ENCODE measurements at regions not wholly inside any gene's neighbourhood (a gene's known extent, or its start where the extent isn't known, plus 50 kb on each side); places are given as distances from the start of the nearest gene placed in this dataset.

DNA sequence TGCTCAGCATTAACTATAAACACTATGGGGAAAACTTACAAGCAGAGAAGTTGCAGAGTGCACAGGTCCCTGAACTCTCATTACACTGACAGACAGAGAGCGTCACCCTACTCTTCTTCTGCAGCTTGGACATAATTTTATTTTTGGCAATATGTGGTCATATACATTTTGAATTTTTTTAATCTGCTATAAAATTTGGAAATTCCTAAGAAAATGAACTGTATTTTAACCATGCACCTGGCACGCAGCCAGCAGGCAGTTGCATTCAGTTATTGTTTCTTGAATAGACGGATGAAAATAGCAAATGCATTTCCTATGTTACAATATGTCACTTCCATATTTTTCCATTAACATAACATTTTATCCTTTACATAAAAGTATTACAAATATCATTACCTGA, 100.2 kb downstream of the SLC25A46 start:
- ATAC-seq (ENCODE audit: insufficient read depth, low FRiP score): no peak
- Histone ChIP-seq H3K27ac (ENCODE audit: low read depth in 1 of 2, low read length in 1 of 2) (no peak overlapping the region), H3K9ac (ENCODE audit: insufficient read depth in 1 of 2, low read length in 2 of 2) (no peak overlapping the region), H3K4me3 (no peak overlapping the region), H3K9me3 (ENCODE audit: control insufficient read depth in 4 of 4, insufficient read depth in 3 of 4, low read length in 3 of 4) (peaks cover 0 to 2% (median 0%) of the 10 kb centered on the region in 4 donors), H3K36me3 (ENCODE audit: control insufficient read depth in 4 of 4, insufficient read depth in 4 of 4, low read length in 4 of 4) (no peaks in the 10 kb centered on the region), H3K4me1 (ENCODE audit: control insufficient read depth in 5 of 5, insufficient read depth in 5 of 5, low read length in 5 of 5) (no peaks in the 10 kb centered on the region), H3K27me3 (ENCODE audit: control insufficient read depth in 3 of 3, insufficient read depth in 3 of 3, low read length in 2 of 3) (no peaks in the 10 kb centered on the region)
- WGBS, 2 donors: 74 to 75% methylated on average over 3 of the region's 3 CpGs
- peak in 2 of 3 donors; percentile 26 to 38 for DNase-seq
- TF ChIP-seq, protein P1, sequence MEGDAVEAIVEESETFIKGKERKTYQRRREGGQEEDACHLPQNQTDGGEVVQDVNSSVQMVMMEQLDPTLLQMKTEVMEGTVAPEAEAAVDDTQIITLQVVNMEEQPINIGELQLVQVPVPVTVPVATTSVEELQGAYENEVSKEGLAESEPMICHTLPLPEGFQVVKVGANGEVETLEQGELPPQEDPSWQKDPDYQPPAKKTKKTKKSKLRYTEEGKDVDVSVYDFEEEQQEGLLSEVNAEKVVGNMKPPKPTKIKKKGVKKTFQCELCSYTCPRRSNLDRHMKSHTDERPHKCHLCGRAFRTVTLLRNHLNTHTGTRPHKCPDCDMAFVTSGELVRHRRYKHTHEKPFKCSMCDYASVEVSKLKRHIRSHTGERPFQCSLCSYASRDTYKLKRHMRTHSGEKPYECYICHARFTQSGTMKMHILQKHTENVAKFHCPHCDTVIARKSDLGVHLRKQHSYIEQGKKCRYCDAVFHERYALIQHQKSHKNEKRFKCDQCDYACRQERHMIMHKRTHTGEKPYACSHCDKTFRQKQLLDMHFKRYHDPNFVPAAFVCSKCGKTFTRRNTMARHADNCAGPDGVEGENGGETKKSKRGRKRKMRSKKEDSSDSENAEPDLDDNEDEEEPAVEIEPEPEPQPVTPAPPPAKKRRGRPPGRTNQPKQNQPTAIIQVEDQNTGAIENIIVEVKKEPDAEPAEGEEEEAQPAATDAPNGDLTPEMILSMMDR (IDR thresholded peaks at IDR 0.05; ENCODE audit: control extremely low read depth, extremely low read depth): no peak

DNA sequence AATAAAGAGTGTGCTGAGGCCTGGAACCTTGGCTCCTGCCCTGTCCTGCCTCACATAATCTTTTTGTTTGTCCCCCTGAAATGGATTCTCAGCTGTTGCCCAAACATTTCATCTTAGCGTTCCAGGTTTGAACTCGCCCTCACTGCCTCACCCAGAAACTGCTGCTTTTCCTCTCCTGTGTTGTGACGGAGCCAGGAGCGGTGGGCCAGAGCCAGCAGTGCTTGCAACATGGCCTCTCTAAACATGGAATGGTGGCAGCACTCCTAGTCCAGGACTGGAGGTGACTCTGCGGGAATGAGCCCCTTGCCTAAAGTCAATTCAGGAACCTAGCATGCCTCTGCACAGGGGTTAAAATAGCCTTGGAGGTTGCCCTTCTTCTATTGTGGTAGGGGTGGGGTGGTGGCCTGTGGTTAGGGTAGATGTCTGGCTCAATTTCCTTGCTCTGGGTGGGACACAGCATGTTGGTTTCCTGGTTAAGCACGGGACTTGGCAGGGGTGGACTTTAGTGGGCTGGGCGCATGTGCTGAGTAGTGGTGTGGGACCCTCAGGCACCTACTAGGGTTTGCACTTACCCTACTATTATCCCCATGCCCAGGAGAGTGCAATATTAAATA, 101.6 kb downstream of the SLC25A46 start:
- Histone ChIP-seq H3K4me3 (no peak overlapping the region), H3K27me3 (ENCODE audit: control insufficient read depth in 3 of 3, insufficient read depth in 3 of 3, low read length in 2 of 3) (no peaks in the 10 kb centered on the region), H3K4me1 (ENCODE audit: control insufficient read depth in 5 of 5, insufficient read depth in 5 of 5, low read length in 5 of 5) (no peaks in the 10 kb centered on the region), H3K9ac (ENCODE audit: insufficient read depth in 1 of 2, low read length in 2 of 2) (no peak overlapping the region), H3K36me3 (ENCODE audit: control insufficient read depth in 4 of 4, insufficient read depth in 4 of 4, low read length in 4 of 4) (no peaks in the 10 kb centered on the region), H3K27ac (ENCODE audit: low read depth in 1 of 2, low read length in 1 of 2) (no peak overlapping the region), H3K9me3 (ENCODE audit: control insufficient read depth in 4 of 4, insufficient read depth in 3 of 4, low read length in 3 of 4) (peaks cover 0 to 2% (median 0%) of the 10 kb centered on the region in 4 donors)
- no peak for ATAC-seq (ENCODE audit: insufficient read depth, low FRiP score)
- WGBS, 2 donors: 74 to 79% methylated on average over 7 of the region's 7 CpGs
- TF ChIP-seq, protein P1 (IDR thresholded peaks at IDR 0.05; ENCODE audit: control extremely low read depth, extremely low read depth): no peak
- no peak for DNase-seq

DNA sequence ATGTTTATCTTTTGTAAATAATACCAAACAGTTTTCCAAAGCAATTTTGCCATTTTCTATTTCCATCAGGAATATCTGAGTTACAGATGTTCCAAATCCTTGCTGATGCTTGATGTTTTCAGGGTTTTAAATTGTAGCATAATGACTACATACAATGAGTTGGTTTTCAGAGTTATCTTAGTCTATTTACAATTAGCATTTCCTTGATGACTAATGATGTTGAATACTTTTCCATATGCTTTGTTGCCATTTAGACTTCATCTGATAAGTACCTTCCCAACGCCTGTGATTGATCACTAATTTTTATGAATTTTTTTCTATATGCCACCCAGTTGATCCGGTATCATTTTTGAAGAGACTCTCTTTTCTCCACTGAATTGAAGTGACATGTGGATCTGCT, 102.3 kb downstream of the SLC25A46 start:
- ATAC-seq (ENCODE audit: insufficient read depth, low FRiP score) (no peak), DNase-seq (peak in 2 of 3 donors; percentile 3 to 40)
- Histone ChIP-seq H3K27me3 (ENCODE audit: control insufficient read depth in 3 of 3, insufficient read depth in 3 of 3, low read length in 2 of 3) (no peaks in the 10 kb centered on the region), H3K9ac (ENCODE audit: insufficient read depth in 1 of 2, low read length in 2 of 2) (no peak overlapping the region), H3K4me3 (no peak overlapping the region), H3K36me3 (ENCODE audit: control insufficient read depth in 4 of 4, insufficient read depth in 4 of 4, low read length in 4 of 4) (no peaks in the 10 kb centered on the region), H3K27ac (ENCODE audit: low read depth in 1 of 2, low read length in 1 of 2) (no peak overlapping the region), H3K4me1 (ENCODE audit: control insufficient read depth in 5 of 5, insufficient read depth in 5 of 5, low read length in 5 of 5) (no peaks in the 10 kb centered on the region), H3K9me3 (ENCODE audit: control insufficient read depth in 4 of 4, insufficient read depth in 3 of 4, low read length in 3 of 4) (peaks cover 0 to 2% (median 0%) of the 10 kb centered on the region in 4 donors)
- 74 to 87% methylated on average over 2 of the region's 2 CpGs for WGBS, 2 donors
- TF ChIP-seq, protein P1 (IDR thresholded peaks at IDR 0.05; ENCODE audit: control extremely low read depth, extremely low read depth): no peak

DNA sequence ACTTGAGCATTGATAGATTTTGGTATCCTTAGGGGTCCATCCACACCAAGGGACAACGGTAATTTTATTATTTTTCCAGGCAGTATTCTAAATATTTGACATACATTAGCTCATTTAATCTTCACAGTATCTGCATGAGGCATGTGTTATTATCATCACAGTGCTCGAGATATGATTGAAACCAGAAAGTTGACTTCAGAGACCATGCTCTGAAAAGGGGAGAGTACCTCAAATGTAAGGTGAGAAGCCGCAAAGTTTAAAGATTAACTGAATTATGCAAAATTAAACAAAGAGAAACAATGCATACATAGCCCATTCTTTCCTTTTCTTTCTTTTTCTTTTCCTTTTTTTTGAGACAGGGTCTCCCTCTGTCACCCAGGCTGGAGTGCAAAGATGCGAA, 104.1 kb downstream of the SLC25A46 start:
- Histone ChIP-seq H3K27me3 (ENCODE audit: control insufficient read depth in 3 of 3, insufficient read depth in 3 of 3, low read length in 2 of 3) (no peaks in the 10 kb centered on the region), H3K27ac (ENCODE audit: low read depth in 1 of 2, low read length in 1 of 2) (no peak overlapping the region), H3K36me3 (ENCODE audit: control insufficient read depth in 4 of 4, insufficient read depth in 4 of 4, low read length in 4 of 4) (no peaks in the 10 kb centered on the region), H3K9ac (ENCODE audit: insufficient read depth in 1 of 2, low read length in 2 of 2) (no peak overlapping the region), H3K4me3 (no peak overlapping the region), H3K4me1 (ENCODE audit: control insufficient read depth in 5 of 5, insufficient read depth in 5 of 5, low read length in 5 of 5) (no peaks in the 10 kb centered on the region), H3K9me3 (ENCODE audit: control insufficient read depth in 4 of 4, insufficient read depth in 3 of 4, low read length in 3 of 4) (peaks cover 0 to 2% (median 0%) of the 10 kb centered on the region in 4 donors)
- WGBS, 2 donors: 82% methylated on average over 4 of the region's 4 CpGs
- TF ChIP-seq, protein P1 (IDR thresholded peaks at IDR 0.05; ENCODE audit: control extremely low read depth, extremely low read depth): no peak
- no peak for ATAC-seq (ENCODE audit: insufficient read depth, low FRiP score)
- DNase-seq: no peak
